NCI-H2107 treated with DMSO at 0.1 percent for 48 hours (cell line): ENCODE measurements at regions not wholly inside any gene's neighbourhood (a gene's known extent, or its start where the extent isn't known, plus 50 kb on each side); places are given as distances from the start of the nearest gene placed in this dataset.
A peak's percentile ranks its signal among the peaks of the same experiment; 100 is the strongest.
"Not testable (repeated sequence)": the region's sequence is repeated elsewhere in the genome, so short reads cannot be mapped to it uniquely, and the experiment has no call there.

ENCODE experiments used
- DNase-seq: peaks from one replicate; lab custom pipeline; 2025; ENCODE audit not compliant: unreplicated experiment; lab: John Stamatoyannopoulos, UW

- no peak for DNase-seq
Observed at GRCh38 chr9:78123808-78124207, 92.2 kb upstream of the GNAQ start.

- no peak for DNase-seq
Observed at GRCh38 chr9:78122631-78123030, 91.0 kb upstream of the GNAQ start.

- peak; percentile 20 for DNase-seq
Observed at GRCh38 chr9:78121488-78121887, 89.9 kb upstream of the GNAQ start.

GRCh38 chr9:78118742-78119473, 87.3 kb upstream of the GNAQ start:
- DNase-seq, result no peak

GRCh38 chr9:78115073-78115472, 83.5 kb upstream of the GNAQ start:
- no peak for DNase-seq

- no peak for DNase-seq
Observed at GRCh38 chr9:78114581-78114980, 83.0 kb upstream of the GNAQ start.

- no peak for DNase-seq
Observed at GRCh38 chr9:78112406-78112805, 80.8 kb upstream of the GNAQ start.

GRCh38 chr9:78112004-78112403, 80.4 kb upstream of the GNAQ start:
- no peak for DNase-seq

GRCh38 chr9:78109075-78109474, 77.5 kb upstream of the GNAQ start:
- no peak for DNase-seq

GRCh38 chr9:78106586-78106985, 75.0 kb upstream of the GNAQ start:
- not testable (repeated sequence) for DNase-seq

GRCh38 chr9:78103971-78104433, 72.4 kb upstream of the GNAQ start:
- DNase-seq, result no peak

GRCh38 chr9:78101247-78101646, 69.6 kb upstream of the GNAQ start:
- peak; percentile 49 for DNase-seq

GRCh38 chr9:78097541-78097940, 65.9 kb upstream of the GNAQ start:
- no peak for DNase-seq

- no peak for DNase-seq
Observed at GRCh38 chr9:78091731-78092130, 60.1 kb upstream of the GNAQ start.

GRCh38 chr9:78089111-78089510, 57.5 kb upstream of the GNAQ start:
- DNase-seq, result no peak

GRCh38 chr9:78088190-78088589, 56.6 kb upstream of the GNAQ start:
- DNase-seq, result not testable (repeated sequence)
